ENCODE measurements at regions not wholly inside any gene's neighbourhood (a gene's known extent, or its start where the extent isn't known, plus 50 kb on each side); places are given as distances from the start of the nearest gene placed in this dataset.

DNA sequence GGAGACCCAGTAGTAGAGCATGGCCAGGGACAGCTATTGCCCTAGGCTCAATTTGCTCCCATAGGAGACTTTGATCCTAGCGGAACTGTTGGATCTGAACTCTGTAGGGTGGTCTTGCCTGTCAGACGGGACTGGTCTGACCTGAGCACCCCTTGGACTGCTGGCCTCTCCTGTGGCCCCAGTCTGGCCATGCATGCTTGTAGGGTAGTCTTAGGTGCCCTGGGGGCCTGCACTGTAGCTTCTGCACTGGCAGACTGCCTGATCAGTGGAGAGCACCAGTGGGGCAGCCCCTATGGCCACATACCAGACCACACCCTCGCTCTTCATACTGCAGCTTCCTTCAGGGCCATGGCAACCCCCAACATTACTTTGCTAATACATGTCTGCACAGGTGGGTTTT lies 396.1 kb upstream of the GRAMD2B start:
- no peak for TF ChIP-seq GATA3 (IDR thresholded peaks at IDR 0.05; ENCODE audit: low read depth, low read length)
- TF ChIP-seq GATA2 (IDR thresholded peaks at IDR 0.05; ENCODE audit: low read depth, low read length): no peak

All from SH-SY5Y (cell line).